ENCODE measurements at regions not wholly inside any gene's neighbourhood (a gene's known extent, or its start where the extent isn't known, plus 50 kb on each side); places are given as distances from the start of the nearest gene placed in this dataset.

DNA sequence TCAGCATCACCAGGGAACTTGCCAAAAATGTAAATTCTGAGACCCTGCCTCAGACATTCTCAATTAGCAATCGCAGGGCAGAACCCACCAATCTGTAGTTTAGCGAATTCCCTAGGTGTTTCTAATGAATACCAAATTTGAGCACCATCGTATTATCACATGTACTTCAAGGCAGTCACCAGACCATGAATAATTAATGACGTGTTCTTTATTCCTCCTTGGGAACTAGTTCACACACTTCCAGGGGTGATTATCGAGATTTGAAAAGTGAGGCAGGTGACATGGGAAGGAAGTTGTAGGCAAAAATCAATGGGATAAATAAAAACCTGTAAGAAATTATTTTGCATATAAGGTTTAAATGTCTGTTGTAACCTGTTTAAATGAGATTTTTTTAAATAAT is 102.5 kb upstream of the CRIM1 start:
- Histone ChIP-seq H3K27ac (replicated peaks) (no peak overlapping the region), H3K4me3 (replicated peaks; ENCODE audit: insufficient read depth, low read length) (no peak overlapping the region), H3K27me3 (ENCODE audit: insufficient read depth, poor library complexity, severe bottlenecking) (no peaks in the 10 kb centered on the region)
- TF ChIP-seq POLR2AphosphoS5 (IDR thresholded peaks at IDR 0.05; ENCODE audit: low read depth) = no peak
- TF ChIP-seq, protein P1, sequence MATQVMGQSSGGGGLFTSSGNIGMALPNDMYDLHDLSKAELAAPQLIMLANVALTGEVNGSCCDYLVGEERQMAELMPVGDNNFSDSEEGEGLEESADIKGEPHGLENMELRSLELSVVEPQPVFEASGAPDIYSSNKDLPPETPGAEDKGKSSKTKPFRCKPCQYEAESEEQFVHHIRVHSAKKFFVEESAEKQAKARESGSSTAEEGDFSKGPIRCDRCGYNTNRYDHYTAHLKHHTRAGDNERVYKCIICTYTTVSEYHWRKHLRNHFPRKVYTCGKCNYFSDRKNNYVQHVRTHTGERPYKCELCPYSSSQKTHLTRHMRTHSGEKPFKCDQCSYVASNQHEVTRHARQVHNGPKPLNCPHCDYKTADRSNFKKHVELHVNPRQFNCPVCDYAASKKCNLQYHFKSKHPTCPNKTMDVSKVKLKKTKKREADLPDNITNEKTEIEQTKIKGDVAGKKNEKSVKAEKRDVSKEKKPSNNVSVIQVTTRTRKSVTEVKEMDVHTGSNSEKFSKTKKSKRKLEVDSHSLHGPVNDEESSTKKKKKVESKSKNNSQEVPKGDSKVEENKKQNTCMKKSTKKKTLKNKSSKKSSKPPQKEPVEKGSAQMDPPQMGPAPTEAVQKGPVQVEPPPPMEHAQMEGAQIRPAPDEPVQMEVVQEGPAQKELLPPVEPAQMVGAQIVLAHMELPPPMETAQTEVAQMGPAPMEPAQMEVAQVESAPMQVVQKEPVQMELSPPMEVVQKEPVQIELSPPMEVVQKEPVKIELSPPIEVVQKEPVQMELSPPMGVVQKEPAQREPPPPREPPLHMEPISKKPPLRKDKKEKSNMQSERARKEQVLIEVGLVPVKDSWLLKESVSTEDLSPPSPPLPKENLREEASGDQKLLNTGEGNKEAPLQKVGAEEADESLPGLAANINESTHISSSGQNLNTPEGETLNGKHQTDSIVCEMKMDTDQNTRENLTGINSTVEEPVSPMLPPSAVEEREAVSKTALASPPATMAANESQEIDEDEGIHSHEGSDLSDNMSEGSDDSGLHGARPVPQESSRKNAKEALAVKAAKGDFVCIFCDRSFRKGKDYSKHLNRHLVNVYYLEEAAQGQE (IDR thresholded peaks at IDR 0.05; ENCODE audit: insufficient replicate concordance, low read depth) = no peak
- no peak for TF ChIP-seq SPI1 (IDR thresholded peaks at IDR 0.05; ENCODE audit: borderline replicate concordance, low read depth)
- TF ChIP-seq, protein P2, sequence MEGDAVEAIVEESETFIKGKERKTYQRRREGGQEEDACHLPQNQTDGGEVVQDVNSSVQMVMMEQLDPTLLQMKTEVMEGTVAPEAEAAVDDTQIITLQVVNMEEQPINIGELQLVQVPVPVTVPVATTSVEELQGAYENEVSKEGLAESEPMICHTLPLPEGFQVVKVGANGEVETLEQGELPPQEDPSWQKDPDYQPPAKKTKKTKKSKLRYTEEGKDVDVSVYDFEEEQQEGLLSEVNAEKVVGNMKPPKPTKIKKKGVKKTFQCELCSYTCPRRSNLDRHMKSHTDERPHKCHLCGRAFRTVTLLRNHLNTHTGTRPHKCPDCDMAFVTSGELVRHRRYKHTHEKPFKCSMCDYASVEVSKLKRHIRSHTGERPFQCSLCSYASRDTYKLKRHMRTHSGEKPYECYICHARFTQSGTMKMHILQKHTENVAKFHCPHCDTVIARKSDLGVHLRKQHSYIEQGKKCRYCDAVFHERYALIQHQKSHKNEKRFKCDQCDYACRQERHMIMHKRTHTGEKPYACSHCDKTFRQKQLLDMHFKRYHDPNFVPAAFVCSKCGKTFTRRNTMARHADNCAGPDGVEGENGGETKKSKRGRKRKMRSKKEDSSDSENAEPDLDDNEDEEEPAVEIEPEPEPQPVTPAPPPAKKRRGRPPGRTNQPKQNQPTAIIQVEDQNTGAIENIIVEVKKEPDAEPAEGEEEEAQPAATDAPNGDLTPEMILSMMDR (IDR thresholded peaks at IDR 0.05; ENCODE audit: insufficient read depth, low read length) = no peak
- no peak for TF ChIP-seq GABPA (IDR thresholded peaks at IDR 0.05; ENCODE audit: low read depth)
- DNase-seq (ENCODE audit: low read depth in 1 of 2, low spot score in 1 of 2) = no peak

DNA sequence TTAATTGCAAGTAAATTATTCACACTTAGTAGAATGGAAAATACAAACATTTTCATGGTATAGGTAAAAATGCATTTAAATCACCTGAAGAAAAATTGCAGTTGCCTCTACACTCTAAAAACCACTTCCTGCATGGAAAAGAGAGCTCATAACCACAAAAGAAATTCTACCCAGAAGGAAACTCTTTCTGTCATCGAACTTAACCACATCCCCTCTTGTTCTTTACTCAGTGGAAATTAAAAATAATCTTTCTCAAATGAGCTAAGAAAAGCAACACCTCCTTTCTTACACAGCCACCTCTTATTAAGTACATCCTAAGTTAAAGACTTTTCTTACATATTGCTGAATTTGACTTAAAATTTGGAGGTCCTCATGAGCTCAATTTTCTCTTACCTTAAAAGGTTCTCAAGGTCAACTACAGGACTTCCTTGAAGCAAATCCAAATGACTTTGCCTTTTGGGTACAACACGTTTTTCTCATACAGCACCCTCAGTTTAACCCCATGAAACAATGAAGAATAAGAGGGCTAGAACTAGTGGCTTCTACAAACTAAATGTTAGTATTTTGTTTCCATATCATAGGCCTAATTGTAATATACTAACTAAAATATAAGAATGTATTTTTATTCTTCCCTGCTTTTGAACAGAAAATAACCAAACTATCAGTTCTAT is 109.1 kb upstream of the CRIM1 start:
- peak overlapping the region; percentile 78 for H3K27ac ChIP-seq (replicated peaks)
- peak; percentile 27 to 31 for DNase-seq (ENCODE audit: low read depth in 1 of 2, low spot score in 1 of 2)
- TF ChIP-seq SPI1 (IDR thresholded peaks at IDR 0.05; ENCODE audit: borderline replicate concordance, low read depth) = peak; percentile 73
- no peak; the same call in 1 of the 2 replicates for TF ChIP-seq POLR2AphosphoS5 (IDR thresholded peaks at IDR 0.05; ENCODE audit: low read depth)
- TF ChIP-seq GABPA (IDR thresholded peaks at IDR 0.05; ENCODE audit: low read depth) = no peak
- no peaks in the 10 kb centered on the region for H3K27me3 ChIP-seq (ENCODE audit: insufficient read depth, poor library complexity, severe bottlenecking)
- no peak overlapping the region for H3K4me3 ChIP-seq (replicated peaks; ENCODE audit: insufficient read depth, low read length)

DNA sequence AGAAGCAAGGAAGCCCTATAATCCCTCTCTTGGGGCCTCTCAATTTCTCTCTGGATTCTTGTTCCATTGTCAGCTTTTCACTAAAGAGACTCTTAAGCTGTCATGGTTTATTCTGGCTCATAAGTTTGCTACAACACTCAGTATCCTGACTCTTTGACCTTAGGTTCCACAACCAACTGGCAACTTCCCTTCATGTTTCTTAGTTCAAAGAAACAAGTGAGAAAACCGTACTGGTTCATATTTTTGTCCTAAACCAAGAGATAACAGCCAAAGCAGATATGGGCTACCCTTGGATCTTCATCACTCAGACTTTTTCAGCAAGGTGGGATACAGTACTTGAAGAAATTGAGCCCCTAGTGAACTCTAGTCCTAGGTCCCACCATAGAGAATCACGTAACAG is 109.9 kb upstream of the CRIM1 start:
- Histone ChIP-seq H3K27ac (replicated peaks) (peak overlapping the region; percentile 78), H3K27me3 (ENCODE audit: insufficient read depth, poor library complexity, severe bottlenecking) (no peaks in the 10 kb centered on the region), H3K4me3 (replicated peaks; ENCODE audit: insufficient read depth, low read length) (no peak overlapping the region)
- DNase-seq (ENCODE audit: low read depth in 1 of 2, low spot score in 1 of 2) = peak; percentile 7 to 62
- TF ChIP-seq, protein P2 (IDR thresholded peaks at IDR 0.05; ENCODE audit: insufficient read depth, low read length) = no peak
- TF ChIP-seq SPI1 (IDR thresholded peaks at IDR 0.05; ENCODE audit: borderline replicate concordance, low read depth) = peak; percentile 38; the same call in 1 of the 2 replicates

DNA sequence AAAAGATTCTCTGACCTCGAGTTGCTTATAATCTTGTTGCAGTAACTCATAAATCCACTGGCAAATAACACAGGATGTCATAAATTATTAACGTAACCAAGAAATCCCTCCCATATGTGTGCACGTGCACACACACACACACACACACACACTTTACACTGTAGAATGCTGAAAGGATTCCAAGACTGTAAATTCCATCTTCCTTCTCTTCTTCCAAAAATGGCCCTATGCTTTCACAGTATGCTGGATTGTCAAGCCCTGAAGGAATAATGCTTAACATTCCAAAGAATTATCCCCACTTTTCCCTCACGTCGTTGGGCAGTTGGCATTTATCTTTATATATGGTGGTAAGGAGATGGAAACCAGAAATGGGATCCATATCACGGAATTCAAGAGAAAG is 117.5 kb upstream of the CRIM1 start:
- TF ChIP-seq, protein P2 (IDR thresholded peaks at IDR 0.05; ENCODE audit: insufficient read depth, low read length) = no peak
- TF ChIP-seq SPI1 (IDR thresholded peaks at IDR 0.05; ENCODE audit: borderline replicate concordance, low read depth) (no peak), POLR2AphosphoS5 (IDR thresholded peaks at IDR 0.05; ENCODE audit: low read depth) (no peak), GABPA (IDR thresholded peaks at IDR 0.05; ENCODE audit: low read depth) (no peak)
- TF ChIP-seq, protein P1 (IDR thresholded peaks at IDR 0.05; ENCODE audit: insufficient replicate concordance, low read depth) = no peak
- H3K27ac ChIP-seq (replicated peaks) = no peak overlapping the region
- no peaks in the 10 kb centered on the region for H3K27me3 ChIP-seq (ENCODE audit: insufficient read depth, poor library complexity, severe bottlenecking)
- H3K4me3 ChIP-seq (replicated peaks; ENCODE audit: insufficient read depth, low read length) = no peak overlapping the region
- DNase-seq (ENCODE audit: low read depth in 1 of 2, low spot score in 1 of 2) = no peak

Data from HL-60 (cell line).